ENCODE measurements at regions not wholly inside any gene's neighbourhood (a gene's known extent, or its start where the extent isn't known, plus 50 kb on each side); places are given as distances from the start of the nearest gene placed in this dataset.

- Histone ChIP-seq H3K27me3 (no peaks in the 10 kb centered on the region), H3K9me3 (peaks cover 0 to 4% (median 1%) of the 10 kb centered on the region in 4 donors), H3K4me3 (no peak overlapping the region), H3K27ac (no peak overlapping the region), H3K4me1 (no peaks in the 10 kb centered on the region), H3K36me3 (no peaks in the 10 kb centered on the region)
- no peak for TF ChIP-seq CTCF (IDR thresholded peaks at IDR 0.05)
- no peak for TF ChIP-seq POLR2A (IDR thresholded peaks at IDR 0.05)
- no peak for TF ChIP-seq POLR2AphosphoS5 (IDR thresholded peaks at IDR 0.05)
- no peak for TF ChIP-seq EP300 (IDR thresholded peaks at IDR 0.05)
- intact Hi-C loops (cut with DNase I; ENCODE audit: low total_unique reads), result no loop called here
- 59 to 71% (median 65%) methylated on average over 10 of the region's 10 CpGs for WGBS, 5 donors
- no peak for DNase-seq
Measured at GRCh38 chr1:177779166-177779965, 190.5 kb downstream of the SEC16B start.

GRCh38 chr1:177775924-177776323 is 193.9 kb downstream of the SEC16B start:
- WGBS, 5 donors, result 54 to 76% (median 63%) methylated on average over 4 of the region's 4 CpGs
- no peaks in the 10 kb centered on the region for H3K4me1 ChIP-seq
- TF ChIP-seq POLR2A (IDR thresholded peaks at IDR 0.05), result no peak
- no peak for TF ChIP-seq CTCF (IDR thresholded peaks at IDR 0.05)
- no peak for TF ChIP-seq POLR2AphosphoS5 (IDR thresholded peaks at IDR 0.05)
- TF ChIP-seq EP300 (IDR thresholded peaks at IDR 0.05), result no peak
- peaks cover 0 to 20% (median 9%) of the 10 kb centered on the region in 4 donors for H3K9me3 ChIP-seq
- H3K27me3 ChIP-seq, result no peaks in the 10 kb centered on the region
- no peak overlapping the region for H3K27ac ChIP-seq
- H3K36me3 ChIP-seq, result no peaks in the 10 kb centered on the region
- H3K4me3 ChIP-seq, result no peak overlapping the region
- DNase-seq, result no peak
- intact Hi-C loops (cut with DNase I; ENCODE audit: low total_unique reads), result no loop called here

- Histone ChIP-seq H3K9me3 (peaks cover 0 to 20% (median 9%) of the 10 kb centered on the region in 4 donors), H3K4me1 (peaks cover 0 to 8% (median 0%) of the 10 kb centered on the region in 4 donors), H3K27ac (no peak overlapping the region), H3K4me3 (no peak overlapping the region), H3K36me3 (no peaks in the 10 kb centered on the region), H3K27me3 (no peaks in the 10 kb centered on the region)
- intact Hi-C loops (cut with DNase I; ENCODE audit: low total_unique reads), result no loop called here
- no peak for DNase-seq
- TF ChIP-seq EP300 (IDR thresholded peaks at IDR 0.05), result no peak
- TF ChIP-seq POLR2AphosphoS5 (IDR thresholded peaks at IDR 0.05), result no peak
- TF ChIP-seq POLR2A (IDR thresholded peaks at IDR 0.05), result no peak
- TF ChIP-seq CTCF (IDR thresholded peaks at IDR 0.05), result no peak
- WGBS, 5 donors, result 74 to 86% (median 83%) methylated on average over 3 of the region's 3 CpGs
Measured at GRCh38 chr1:177772386-177772960, 197.4 kb downstream of the SEC16B start.

- Histone ChIP-seq H3K4me1 (peaks cover 0 to 8% (median 0%) of the 10 kb centered on the region in 4 donors), H3K27me3 (no peaks in the 10 kb centered on the region), H3K36me3 (no peaks in the 10 kb centered on the region), H3K27ac (no peak overlapping the region), H3K4me3 (no peak overlapping the region), H3K9me3 (peaks cover 0 to 20% (median 9%) of the 10 kb centered on the region in 4 donors)
- DNase-seq, result no peak
- TF ChIP-seq CTCF (IDR thresholded peaks at IDR 0.05), result no peak
- TF ChIP-seq POLR2AphosphoS5 (IDR thresholded peaks at IDR 0.05), result no peak
- TF ChIP-seq EP300 (IDR thresholded peaks at IDR 0.05), result no peak
- TF ChIP-seq POLR2A (IDR thresholded peaks at IDR 0.05), result no peak
- intact Hi-C loops (cut with DNase I; ENCODE audit: low total_unique reads), result no loop called here
- 81 to 91% (median 86%) methylated on average over 2 of the region's 2 CpGs for WGBS, 5 donors
Measured at GRCh38 chr1:177771688-177772087, 198.2 kb downstream of the SEC16B start.
